Choroid plexus epithelial cell (primary cell): ENCODE measurements at regions not wholly inside any gene's neighbourhood (a gene's known extent, or its start where the extent isn't known, plus 50 kb on each side); places are given as distances from the start of the nearest gene placed in this dataset.

Experiments
- DNase-seq: peaks from one replicate; pipeline ENCODE4 v3.0.0-alpha.2; 2010; ENCODE audit warnings: low read depth
- H3K4me3 ChIP-seq: 2 replicates; pipeline ENCODE4 v1.5.1; 2011; ENCODE audit warnings: low read depth, mild to moderate bottlenecking, control low read depth, low read length, moderate library complexity
- TF ChIP-seq, protein P1 (sequence below): conservative IDR thresholded peaks from 2 replicates; pipeline ENCODE4 v1.5.1; 2011; ENCODE audit warnings: low read depth, mild to moderate bottlenecking, control low read depth, inconsistent platforms, low read length, moderate library complexity

GRCh38 chr18:66126266-66126665 is 375.5 kb downstream of the CDH7 start:
- TF ChIP-seq, protein P1, sequence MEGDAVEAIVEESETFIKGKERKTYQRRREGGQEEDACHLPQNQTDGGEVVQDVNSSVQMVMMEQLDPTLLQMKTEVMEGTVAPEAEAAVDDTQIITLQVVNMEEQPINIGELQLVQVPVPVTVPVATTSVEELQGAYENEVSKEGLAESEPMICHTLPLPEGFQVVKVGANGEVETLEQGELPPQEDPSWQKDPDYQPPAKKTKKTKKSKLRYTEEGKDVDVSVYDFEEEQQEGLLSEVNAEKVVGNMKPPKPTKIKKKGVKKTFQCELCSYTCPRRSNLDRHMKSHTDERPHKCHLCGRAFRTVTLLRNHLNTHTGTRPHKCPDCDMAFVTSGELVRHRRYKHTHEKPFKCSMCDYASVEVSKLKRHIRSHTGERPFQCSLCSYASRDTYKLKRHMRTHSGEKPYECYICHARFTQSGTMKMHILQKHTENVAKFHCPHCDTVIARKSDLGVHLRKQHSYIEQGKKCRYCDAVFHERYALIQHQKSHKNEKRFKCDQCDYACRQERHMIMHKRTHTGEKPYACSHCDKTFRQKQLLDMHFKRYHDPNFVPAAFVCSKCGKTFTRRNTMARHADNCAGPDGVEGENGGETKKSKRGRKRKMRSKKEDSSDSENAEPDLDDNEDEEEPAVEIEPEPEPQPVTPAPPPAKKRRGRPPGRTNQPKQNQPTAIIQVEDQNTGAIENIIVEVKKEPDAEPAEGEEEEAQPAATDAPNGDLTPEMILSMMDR: no peak

GRCh38 chr18:66124394-66124793 is 373.6 kb downstream of the CDH7 start:
- no peak overlapping the region for H3K4me3 ChIP-seq
- TF ChIP-seq, protein P1: no peak
- DNase-seq: no peak

More at GRCh38 chr18:66126266-66126665, 375.5 kb downstream of the CDH7 start:
- no peak overlapping the region for H3K4me3 ChIP-seq
- DNase-seq: no peak

DNA sequence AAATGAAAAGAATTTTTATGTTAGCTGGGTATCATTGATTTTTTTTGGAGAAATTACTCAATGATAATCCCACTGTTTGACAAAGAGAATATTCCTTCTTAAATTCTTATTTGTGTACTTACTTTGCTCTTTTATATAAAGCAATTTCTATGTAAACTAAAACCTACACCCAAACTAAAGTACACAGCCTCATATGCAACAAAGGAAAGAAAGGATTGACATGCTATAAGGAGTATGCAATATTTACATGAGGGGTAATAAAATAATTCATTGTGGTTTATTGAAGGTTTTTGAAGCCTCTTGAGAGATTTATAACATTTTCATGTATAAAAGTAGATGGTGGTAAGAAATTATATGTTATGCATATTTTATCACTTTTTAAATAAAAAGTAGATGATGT is 368.5 kb downstream of the CDH7 start:
- TF ChIP-seq, protein P1: no peak
- H3K4me3 ChIP-seq: no peak overlapping the region
- DNase-seq: no peak

DNA sequence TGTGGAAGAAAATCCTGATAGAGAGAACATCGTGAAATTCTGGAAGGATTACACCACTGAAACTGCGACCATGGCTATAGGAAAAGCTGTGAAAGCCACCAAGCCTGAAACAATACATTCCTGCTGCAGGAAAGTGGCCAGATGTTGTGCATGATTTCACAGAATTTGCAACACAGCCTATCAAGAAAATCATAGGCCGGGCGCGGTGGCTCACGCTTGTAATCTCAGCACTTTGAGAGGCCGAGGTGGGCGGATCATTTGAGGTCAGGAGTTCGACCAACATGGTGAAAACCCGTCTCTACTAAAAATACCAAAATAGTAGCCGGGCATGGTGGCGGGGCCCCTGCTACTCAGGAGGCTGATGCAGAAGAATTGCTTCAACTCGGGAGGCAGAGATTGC is 360.2 kb downstream of the CDH7 start:
- TF ChIP-seq, protein P1: no peak
- H3K4me3 ChIP-seq: no peak overlapping the region
- DNase-seq: no peak

DNA sequence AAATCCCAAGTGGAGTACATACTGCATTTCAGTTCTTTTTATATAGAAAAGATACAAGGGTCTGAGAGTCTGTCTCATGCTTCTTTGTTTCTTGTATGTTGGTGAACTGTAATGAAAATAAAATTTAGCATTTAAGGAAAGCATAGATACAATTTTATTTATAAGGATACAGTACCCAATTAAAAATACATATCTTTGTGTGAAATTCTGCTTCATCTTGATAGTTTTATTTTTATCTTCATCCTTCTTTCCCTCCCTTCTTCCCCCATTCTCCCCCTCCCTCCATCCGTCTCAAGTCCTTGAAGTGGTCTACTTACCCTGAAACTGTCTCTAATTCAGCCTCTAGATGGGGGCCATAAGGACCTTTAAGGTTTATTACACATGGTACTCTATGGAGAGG is 359.8 kb downstream of the CDH7 start:
- TF ChIP-seq, protein P1: no peak
- H3K4me3 ChIP-seq: no peak overlapping the region
- no peak for DNase-seq

GRCh38 chr18:66109981-66110380 is 359.2 kb downstream of the CDH7 start:
- DNase-seq: no peak
- no peak overlapping the region for H3K4me3 ChIP-seq
- TF ChIP-seq, protein P1: no peak

- H3K4me3 ChIP-seq: no peak overlapping the region
- TF ChIP-seq, protein P1: no peak
- DNase-seq: no peak
These were observed 356.7 kb downstream of the CDH7 start for GRCh38 chr18:66107546-66107945.
